Neural cell (in vitro differentiated cells): ENCODE measurements at regions not wholly inside any gene's neighbourhood (a gene's known extent, or its start where the extent isn't known, plus 50 kb on each side); places are given as distances from the start of the nearest gene placed in this dataset.

Experiments used
- EZH2 ChIP-seq: fragments of 200-600, 300-800 bp; shearing (Covaris generic), sonication (generic); IDR thresholded peaks from 2 replicates; pipeline ENCODE4 v1.6.1; 2014; ENCODE audit warnings: antibody characterized with exemption, low read length, borderline replicate concordance, mild to moderate bottlenecking; ENCODE audit not compliant: insufficient read depth, poor library complexity, severe bottlenecking
- MXI1 ChIP-seq: fragments of 450-650 bp; conservative IDR thresholded peaks from 2 replicates; pipeline ENCODE4 v1.6.1; 2014; ENCODE audit warnings: antibody characterized with exemption, mild to moderate bottlenecking; ENCODE audit not compliant: poor library complexity, severe bottlenecking
- RAD21 ChIP-seq: fragments of 450-650 bp; conservative IDR thresholded peaks from 2 replicates; pipeline ENCODE4 v1.6.1; 2014; ENCODE audit warnings: antibody characterized with exemption, mild to moderate bottlenecking, moderate library complexity
- TAF1 ChIP-seq: IDR thresholded peaks from 2 replicates; pipeline ENCODE4 v1.6.1; 2012; ENCODE audit warnings: low read depth
- TF ChIP-seq, protein P1 (sequence below): fragments of 450-650 bp; IDR thresholded peaks from 2 replicates; pipeline ENCODE4 v1.5.1; 2014; ENCODE audit warnings: antibody characterized with exemption, mild to moderate bottlenecking, moderate library complexity; ENCODE audit not compliant: poor library complexity, severe bottlenecking

DNA sequence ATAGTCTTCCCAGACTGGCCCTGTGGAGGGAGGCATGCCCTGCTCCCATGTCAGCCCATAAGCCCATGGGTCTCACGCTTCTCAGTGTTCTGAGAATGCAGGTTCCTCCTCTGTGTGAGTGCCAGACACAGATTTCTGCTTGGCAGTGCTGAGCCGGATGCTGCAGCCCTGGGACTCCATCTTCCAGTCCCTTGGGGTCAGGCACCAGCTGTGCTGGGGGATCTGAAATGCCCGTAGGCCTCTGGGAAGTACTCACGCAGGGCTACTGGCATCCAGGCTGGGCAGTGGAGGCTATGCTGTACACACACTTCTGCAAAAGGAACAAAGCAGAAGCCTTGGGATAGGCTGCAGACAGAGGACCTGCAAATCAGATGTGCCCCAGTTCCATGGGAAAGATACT lies 1944.6 kb downstream of the EFNA5 start:
- TF ChIP-seq MXI1 (no peak), EZH2 (no peak), RAD21 (no peak), TAF1 (no peak)
- TF ChIP-seq, protein P1, sequence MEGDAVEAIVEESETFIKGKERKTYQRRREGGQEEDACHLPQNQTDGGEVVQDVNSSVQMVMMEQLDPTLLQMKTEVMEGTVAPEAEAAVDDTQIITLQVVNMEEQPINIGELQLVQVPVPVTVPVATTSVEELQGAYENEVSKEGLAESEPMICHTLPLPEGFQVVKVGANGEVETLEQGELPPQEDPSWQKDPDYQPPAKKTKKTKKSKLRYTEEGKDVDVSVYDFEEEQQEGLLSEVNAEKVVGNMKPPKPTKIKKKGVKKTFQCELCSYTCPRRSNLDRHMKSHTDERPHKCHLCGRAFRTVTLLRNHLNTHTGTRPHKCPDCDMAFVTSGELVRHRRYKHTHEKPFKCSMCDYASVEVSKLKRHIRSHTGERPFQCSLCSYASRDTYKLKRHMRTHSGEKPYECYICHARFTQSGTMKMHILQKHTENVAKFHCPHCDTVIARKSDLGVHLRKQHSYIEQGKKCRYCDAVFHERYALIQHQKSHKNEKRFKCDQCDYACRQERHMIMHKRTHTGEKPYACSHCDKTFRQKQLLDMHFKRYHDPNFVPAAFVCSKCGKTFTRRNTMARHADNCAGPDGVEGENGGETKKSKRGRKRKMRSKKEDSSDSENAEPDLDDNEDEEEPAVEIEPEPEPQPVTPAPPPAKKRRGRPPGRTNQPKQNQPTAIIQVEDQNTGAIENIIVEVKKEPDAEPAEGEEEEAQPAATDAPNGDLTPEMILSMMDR = no peak
